ENCODE measurements at regions not wholly inside any gene's neighbourhood (a gene's known extent, or its start where the extent isn't known, plus 50 kb on each side); places are given as distances from the start of the nearest gene placed in this dataset.
"Not testable (repeated sequence)": the region's sequence is repeated elsewhere in the genome, so short reads cannot be mapped to it uniquely, and the experiment has no call there.

- not testable (repeated sequence) for TF ChIP-seq CTCF (IDR thresholded peaks at IDR 0.05; ENCODE audit: poor library complexity, severe bottlenecking); EZH2 (IDR thresholded peaks at IDR 0.05; ENCODE audit: borderline replicate concordance, insufficient read depth, low read length, poor library complexity, severe bottlenecking); REST (IDR thresholded peaks at IDR 0.05; ENCODE audit: borderline replicate concordance); EP300 (conservative IDR thresholded peaks at IDR 0.05; ENCODE audit: poor library complexity, severe bottlenecking); TAF1 (IDR thresholded peaks at IDR 0.05; ENCODE audit: low read depth); POLR2AphosphoS5 (IDR thresholded peaks at IDR 0.05); MXI1 (conservative IDR thresholded peaks at IDR 0.05; ENCODE audit: poor library complexity, severe bottlenecking)
These were observed 259.1 kb downstream of the GOLGA6L6 start for GRCh38 chr15:20282491-20282943.

Measured in neural cell (in vitro differentiated cells).